ENCODE measurements at regions not wholly inside any gene's neighbourhood (a gene's known extent, or its start where the extent isn't known, plus 50 kb on each side); places are given as distances from the start of the nearest gene placed in this dataset.
A peak's percentile ranks its signal among the peaks of the same experiment; 100 is the strongest.

DNA sequence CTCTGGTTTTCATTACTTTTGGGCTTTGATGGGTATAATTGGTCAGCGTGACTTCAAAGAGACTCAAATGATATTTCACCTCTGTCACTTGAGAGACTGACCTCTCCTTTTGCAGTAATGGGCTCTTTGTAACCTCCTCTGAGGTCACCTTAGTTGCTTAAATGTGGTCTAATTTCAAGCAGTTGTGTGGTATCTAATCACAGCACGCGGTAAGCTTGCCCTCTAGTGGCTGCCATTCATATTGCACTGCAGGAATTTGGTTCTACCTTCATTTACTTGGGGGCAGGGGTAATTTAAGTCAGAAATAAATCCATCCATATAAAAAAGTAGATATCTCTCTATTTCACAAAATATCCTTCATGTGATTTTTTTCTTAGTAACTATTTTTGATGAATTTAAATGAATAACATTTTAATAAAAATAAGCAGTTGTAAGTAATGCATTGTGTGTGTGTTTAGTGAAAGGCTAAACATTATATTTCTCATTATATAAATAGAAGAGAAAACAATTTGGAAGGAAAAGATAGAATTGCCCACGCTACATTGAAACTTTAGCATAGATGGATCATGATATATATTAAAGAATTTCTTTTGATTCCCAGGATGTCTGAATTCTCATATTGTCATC lies 55.0 kb upstream of the ANO3 start:
- peak; percentile 18 to 38 for DNase-seq

DNA sequence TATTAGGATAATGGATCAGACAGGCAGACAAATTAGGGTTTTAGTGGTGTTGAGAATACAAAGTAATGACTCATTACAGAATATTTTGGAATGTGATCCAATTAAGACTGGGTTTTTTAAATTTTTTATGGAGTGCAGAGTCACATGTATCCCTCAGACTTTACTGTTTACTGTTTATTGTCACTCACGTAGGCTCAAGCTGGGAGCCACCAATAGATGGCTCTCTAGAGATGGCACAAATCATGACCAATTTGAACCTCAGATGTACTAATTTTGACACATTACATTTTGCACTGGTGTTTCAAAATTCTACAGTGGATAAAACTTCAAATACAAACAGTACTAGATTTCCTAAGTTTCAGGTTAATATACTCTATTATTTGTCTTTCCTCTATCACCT lies 53.6 kb upstream of the ANO3 start:
- DNase-seq: no peak

All from stimulated activated CD4-positive, alpha-beta T cell treated with anti-CD3 and anti-CD28 coated beads, Interleukin-2, amount 100 ng/mL, for 24 hours (primary cell).